Tibial artery (tissue), 4 donors: ENCODE measurements at regions not wholly inside any gene's neighbourhood (a gene's known extent, or its start where the extent isn't known, plus 50 kb on each side); places are given as distances from the start of the nearest gene placed in this dataset.

ENCODE experiments used
- DNase-seq, 2 donors: peaks; one replicate each; pipeline ENCODE4 v3.0.0-alpha.2; 2019
- H3K27ac ChIP-seq, 2 donors: fragments of 200-600 bp; sonication (generic) in 1 of 2; 1 replicate in 1 of 2; 2 replicates in 1 of 2; pipeline ENCODE4 v1.5.1; 2018 to 2019; ENCODE audit warnings: mild to moderate bottlenecking in 1 of 2
- H3K27me3 ChIP-seq, 2 donors: fragments of 200-600 bp; sonication (generic) in 1 of 2; one replicate each; pipeline versions ENCODE4 v1.5.1 to v1.6.0; 2016 to 2019
- H3K36me3 ChIP-seq, 3 donors: fragments of 200-600 bp; sonication (generic) in 2 of 3; one replicate each; pipeline ENCODE4 v1.5.1; 2016 to 2019; ENCODE audit warnings: mild to moderate bottlenecking in 2 of 3
- H3K4me1 ChIP-seq, 4 donors: fragments of 200-600 bp; sonication (generic) in 2 of 4; 1 replicate in 3 of 4; 2 replicates in 1 of 4; pipeline ENCODE4 v1.5.1; 2016 to 2019
- H3K4me3 ChIP-seq, 2 donors: fragments of 200-600 bp; sonication (generic) in 1 of 2; 1 replicate in 1 of 2; 2 replicates in 1 of 2; pipeline ENCODE4 v1.5.1; 2018 to 2019; ENCODE audit warnings: mild to moderate bottlenecking in 2 of 2
- H3K9me3 ChIP-seq, 3 donors: fragments of 200-600 bp; sonication (generic) in 1 of 3; one replicate each; pipeline ENCODE4 v1.5.1; 2016 to 2019
- CTCF ChIP-seq, 2 experiments: fragments of 200-600 bp in 1 of 2; fragments of 450-650 bp in 1 of 2; IDR thresholded peaks; one replicate each; pipeline ENCODE4 v1.5.1; 2017 to 2019; ENCODE audit warnings: antibody characterized with exemption in 2 of 2, mild to moderate bottlenecking in 1 of 2, moderate library complexity in 1 of 2
- intact Hi-C: fragments of 100-400 bp; cut with DNase I; formaldehyde crosslinking; loops from one replicate; pipeline ENCODE4 v1.15.0; 2023; ENCODE audit warnings: low total_unique reads

DNA sequence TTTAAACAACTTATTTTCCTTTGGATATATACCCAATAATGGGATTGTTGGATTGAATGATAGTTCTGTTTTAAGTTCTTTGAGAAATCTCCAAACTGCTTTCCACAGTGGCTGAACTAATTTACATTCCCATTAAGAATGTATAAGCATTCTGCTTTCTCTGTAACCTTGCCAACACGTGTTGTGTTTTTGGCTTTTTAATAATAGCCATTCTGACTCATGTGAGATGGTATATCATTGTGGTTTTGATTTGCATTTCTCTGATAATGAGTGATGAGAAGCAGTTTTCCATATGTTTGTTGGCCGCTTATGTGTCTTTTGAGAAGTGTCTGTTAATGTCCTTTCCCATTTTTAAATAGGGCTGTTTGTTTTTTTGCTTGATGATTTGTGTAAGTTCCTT is 155.6 kb upstream of the PITX2 start:
- Histone ChIP-seq H3K27ac (no peak overlapping the region), H3K27me3 (no peaks in the 10 kb centered on the region), H3K9me3 (no peaks in the 10 kb centered on the region), H3K4me1 (no peaks in the 10 kb centered on the region), H3K4me3 (no peak overlapping the region), H3K36me3 (no peaks in the 10 kb centered on the region)
- DNase-seq, result no peak
- no peak for TF ChIP-seq CTCF (IDR thresholded peaks at IDR 0.05)
- intact Hi-C loops, result no loop called here

- H3K9me3 ChIP-seq, result no peaks in the 10 kb centered on the region
- no peak overlapping the region for H3K27ac ChIP-seq
- no peak for DNase-seq
- no peaks in the 10 kb centered on the region for H3K4me1 ChIP-seq
- H3K27me3 ChIP-seq, result no peaks in the 10 kb centered on the region
- no peak overlapping the region for H3K4me3 ChIP-seq
- TF ChIP-seq CTCF (IDR thresholded peaks at IDR 0.05), result no peak
- H3K36me3 ChIP-seq, result no peaks in the 10 kb centered on the region
- intact Hi-C loops, result no loop called here
Measured at GRCh38 chr4:110780538-110780937, 157.7 kb upstream of the PITX2 start.

DNA sequence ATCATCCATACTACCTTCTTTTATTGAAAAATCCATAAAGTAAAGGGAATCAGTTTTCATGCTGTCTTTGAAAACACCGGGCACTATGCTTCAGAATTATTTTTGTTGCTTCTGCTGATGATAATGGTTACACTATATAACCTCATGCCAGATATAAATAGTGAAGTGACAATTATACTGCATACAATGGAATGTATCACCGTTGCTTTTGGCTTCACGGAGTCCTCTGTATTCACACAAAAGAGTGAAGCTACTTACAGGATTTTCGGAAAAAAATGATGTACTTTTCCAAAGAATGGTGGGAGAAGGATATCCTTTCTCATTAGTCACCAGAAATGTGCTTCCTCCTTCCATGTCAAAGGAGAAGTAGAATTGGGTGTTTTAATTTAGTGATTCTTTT is 159.1 kb upstream of the PITX2 start:
- intact Hi-C loops, result no loop called here
- no peak for TF ChIP-seq CTCF (IDR thresholded peaks at IDR 0.05)
- H3K27me3 ChIP-seq, result no peaks in the 10 kb centered on the region
- H3K27ac ChIP-seq, result no peak overlapping the region
- DNase-seq, result no peak
- no peaks in the 10 kb centered on the region for H3K4me1 ChIP-seq
- H3K36me3 ChIP-seq, result no peaks in the 10 kb centered on the region
- no peak overlapping the region for H3K4me3 ChIP-seq
- no peaks in the 10 kb centered on the region for H3K9me3 ChIP-seq

GRCh38 chr4:110787109-110787508 is 164.2 kb upstream of the PITX2 start:
- H3K27ac ChIP-seq, result no peak overlapping the region
- no peak for DNase-seq
- intact Hi-C loops, result no loop called here
- no peaks in the 10 kb centered on the region for H3K4me1 ChIP-seq
- no peak overlapping the region for H3K4me3 ChIP-seq
- no peaks in the 10 kb centered on the region for H3K27me3 ChIP-seq
- H3K9me3 ChIP-seq, result no peaks in the 10 kb centered on the region
- H3K36me3 ChIP-seq, result no peaks in the 10 kb centered on the region
- TF ChIP-seq CTCF (IDR thresholded peaks at IDR 0.05), result no peak

DNA sequence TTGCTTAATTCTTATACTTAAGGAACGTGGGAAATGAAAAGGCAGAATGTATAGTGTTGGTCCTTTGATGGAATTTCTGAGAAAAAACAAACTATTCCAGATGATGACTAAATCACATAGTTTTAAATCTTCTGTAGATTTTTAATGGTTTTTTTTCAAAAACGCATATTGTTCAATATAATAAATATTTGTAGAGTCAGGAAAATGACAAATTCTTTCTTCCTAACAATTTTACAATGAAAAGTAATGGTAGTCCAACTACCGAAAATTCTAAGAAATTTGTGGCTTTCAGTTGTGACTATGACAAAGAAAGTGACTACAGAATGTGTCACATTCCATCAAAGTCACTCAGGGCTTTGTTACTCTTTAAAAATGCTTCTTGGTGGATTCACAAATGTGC is 164.8 kb upstream of the PITX2 start:
- no peak for DNase-seq
- Histone ChIP-seq H3K9me3 (no peaks in the 10 kb centered on the region), H3K36me3 (no peaks in the 10 kb centered on the region), H3K27ac (no peak overlapping the region), H3K27me3 (no peaks in the 10 kb centered on the region), H3K4me1 (no peaks in the 10 kb centered on the region), H3K4me3 (no peak overlapping the region)
- intact Hi-C loops, result no loop called here
- no peak for TF ChIP-seq CTCF (IDR thresholded peaks at IDR 0.05)

- Histone ChIP-seq H3K9me3 (no peaks in the 10 kb centered on the region), H3K36me3 (no peaks in the 10 kb centered on the region), H3K4me3 (no peak overlapping the region), H3K27me3 (no peaks in the 10 kb centered on the region), H3K4me1 (no peaks in the 10 kb centered on the region), H3K27ac (no peak overlapping the region)
- intact Hi-C loops, result no loop called here
- no peak for TF ChIP-seq CTCF (IDR thresholded peaks at IDR 0.05)
- no peak for DNase-seq
Measured at GRCh38 chr4:110788302-110788701, 165.4 kb upstream of the PITX2 start.
